Vagina (tissue), 2 donors: ENCODE measurements at regions not wholly inside any gene's neighbourhood (a gene's known extent, or its start where the extent isn't known, plus 50 kb on each side); places are given as distances from the start of the nearest gene placed in this dataset.

Experiments used
- DNase-seq, 2 donors: peaks; one replicate each; pipeline ENCODE4 v3.0.0-alpha.2; 2017; ENCODE audit errors: extremely low spot score in 2 of 2
- H3K27ac ChIP-seq: fragments of 200-600 bp; sonication (generic); one replicate; pipeline ENCODE4 v1.5.1; 2019
- H3K27me3 ChIP-seq: fragments of 200-600 bp; sonication (generic); one replicate; pipeline ENCODE4 v1.5.1; 2019
- H3K36me3 ChIP-seq, 2 donors: fragments of 200-600 bp; sonication (generic); one replicate each; pipeline ENCODE4 v1.5.1; 2017 to 2019
- H3K4me1 ChIP-seq: fragments of 200-600 bp; sonication (generic); one replicate; pipeline ENCODE4 v1.5.1; 2019
- H3K4me3 ChIP-seq, 2 donors: fragments of 200-600 bp; sonication (generic); 1 replicate in 1 of 2; 2 replicates in 1 of 2; pipeline ENCODE4 v1.5.1; 2016 to 2019
- H3K9me3 ChIP-seq: fragments of 200-600 bp; sonication (generic); one replicate; pipeline ENCODE4 v1.5.1; 2019
- POLR2A ChIP-seq, 2 donors: fragments of 450-650 bp; IDR thresholded peaks; one replicate each; pipeline ENCODE4 v1.6.1; 2017; ENCODE audit warnings: antibody characterized with exemption in 2 of 2, mild to moderate bottlenecking in 2 of 2, moderate library complexity in 2 of 2
- POLR2AphosphoS5 ChIP-seq, 2 donors: sonication (generic); formaldehyde crosslinking; IDR thresholded peaks; one replicate each; pipeline ENCODE4 v1.9.0; 2017; ENCODE audit warnings: antibody characterized with exemption in 2 of 2, mild to moderate bottlenecking in 2 of 2, low read depth in 1 of 2; ENCODE audit not compliant: insufficient read depth in 1 of 2
- intact Hi-C: fragments of 100-400 bp; cut with DNase I; formaldehyde crosslinking; loops from one replicate; pipeline ENCODE4 v1.15.1; 2023
- TF ChIP-seq, protein P1 (sequence below), 3 experiments: fragments of 450-650 bp in 2 of 3; fragments of 200-600 bp in 1 of 3; sonication (generic) in 1 of 3; IDR thresholded peaks; one replicate each; pipeline ENCODE4 v1.5.1; 2017 to 2019; ENCODE audit warnings: antibody characterized with exemption in 3 of 3, mild to moderate bottlenecking in 2 of 3, moderate library complexity in 2 of 3

GRCh38 chr10:131657318-131657984 lies 243.4 kb upstream of the PPP2R2D start:
- no peaks in the 10 kb centered on the region for H3K4me1 ChIP-seq
- no peak for DNase-seq
- intact Hi-C loops: no loop called here
- TF ChIP-seq, protein P1, sequence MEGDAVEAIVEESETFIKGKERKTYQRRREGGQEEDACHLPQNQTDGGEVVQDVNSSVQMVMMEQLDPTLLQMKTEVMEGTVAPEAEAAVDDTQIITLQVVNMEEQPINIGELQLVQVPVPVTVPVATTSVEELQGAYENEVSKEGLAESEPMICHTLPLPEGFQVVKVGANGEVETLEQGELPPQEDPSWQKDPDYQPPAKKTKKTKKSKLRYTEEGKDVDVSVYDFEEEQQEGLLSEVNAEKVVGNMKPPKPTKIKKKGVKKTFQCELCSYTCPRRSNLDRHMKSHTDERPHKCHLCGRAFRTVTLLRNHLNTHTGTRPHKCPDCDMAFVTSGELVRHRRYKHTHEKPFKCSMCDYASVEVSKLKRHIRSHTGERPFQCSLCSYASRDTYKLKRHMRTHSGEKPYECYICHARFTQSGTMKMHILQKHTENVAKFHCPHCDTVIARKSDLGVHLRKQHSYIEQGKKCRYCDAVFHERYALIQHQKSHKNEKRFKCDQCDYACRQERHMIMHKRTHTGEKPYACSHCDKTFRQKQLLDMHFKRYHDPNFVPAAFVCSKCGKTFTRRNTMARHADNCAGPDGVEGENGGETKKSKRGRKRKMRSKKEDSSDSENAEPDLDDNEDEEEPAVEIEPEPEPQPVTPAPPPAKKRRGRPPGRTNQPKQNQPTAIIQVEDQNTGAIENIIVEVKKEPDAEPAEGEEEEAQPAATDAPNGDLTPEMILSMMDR (IDR thresholded peaks at IDR 0.05): no peak
- no peak for TF ChIP-seq POLR2A (IDR thresholded peaks at IDR 0.05)
- H3K36me3 ChIP-seq: no peaks in the 10 kb centered on the region
- H3K4me3 ChIP-seq: no peak overlapping the region
- no peaks in the 10 kb centered on the region for H3K9me3 ChIP-seq
- no peaks in the 10 kb centered on the region for H3K27me3 ChIP-seq
- no peak overlapping the region for H3K27ac ChIP-seq

- Histone ChIP-seq H3K27me3 (no peaks in the 10 kb centered on the region), H3K27ac (no peak overlapping the region), H3K4me1 (no peaks in the 10 kb centered on the region), H3K9me3 (no peaks in the 10 kb centered on the region), H3K4me3 (no peak overlapping the region), H3K36me3 (no peaks in the 10 kb centered on the region)
- TF ChIP-seq, protein P1 (IDR thresholded peaks at IDR 0.05): no peak
- TF ChIP-seq POLR2AphosphoS5 (IDR thresholded peaks at IDR 0.05; ENCODE audit: insufficient read depth in 1 of 2, low read depth in 1 of 2) (no peak), POLR2A (IDR thresholded peaks at IDR 0.05) (no peak)
- no peak for DNase-seq
- intact Hi-C loops: no loop called here
Observed at GRCh38 chr10:131657985-131658330, 242.8 kb upstream of the PPP2R2D start.

GRCh38 chr10:131658476-131659110 lies 242.2 kb upstream of the PPP2R2D start:
- DNase-seq: no peak
- intact Hi-C loops: no loop called here
- H3K4me3 ChIP-seq: no peak overlapping the region
- H3K9me3 ChIP-seq: no peaks in the 10 kb centered on the region
- no peak overlapping the region for H3K27ac ChIP-seq
- H3K36me3 ChIP-seq: no peaks in the 10 kb centered on the region
- no peak for TF ChIP-seq POLR2A (IDR thresholded peaks at IDR 0.05)
- no peak for TF ChIP-seq POLR2AphosphoS5 (IDR thresholded peaks at IDR 0.05; ENCODE audit: insufficient read depth in 1 of 2, low read depth in 1 of 2)
- TF ChIP-seq, protein P1 (IDR thresholded peaks at IDR 0.05): no peak
- H3K4me1 ChIP-seq: no peaks in the 10 kb centered on the region
- H3K27me3 ChIP-seq: no peaks in the 10 kb centered on the region

- H3K36me3 ChIP-seq: no peaks in the 10 kb centered on the region
- TF ChIP-seq POLR2AphosphoS5 (IDR thresholded peaks at IDR 0.05; ENCODE audit: insufficient read depth in 1 of 2, low read depth in 1 of 2) (no peak), POLR2A (IDR thresholded peaks at IDR 0.05) (no peak)
- TF ChIP-seq, protein P1 (IDR thresholded peaks at IDR 0.05): no peak
- H3K27me3 ChIP-seq: no peaks in the 10 kb centered on the region
- no peaks in the 10 kb centered on the region for H3K4me1 ChIP-seq
- no peaks in the 10 kb centered on the region for H3K9me3 ChIP-seq
- no peak for DNase-seq
- H3K4me3 ChIP-seq: no peak overlapping the region
- intact Hi-C loops: no loop called here
- H3K27ac ChIP-seq: no peak overlapping the region
Observed at GRCh38 chr10:131660427-131660826, 240.4 kb upstream of the PPP2R2D start.

DNA sequence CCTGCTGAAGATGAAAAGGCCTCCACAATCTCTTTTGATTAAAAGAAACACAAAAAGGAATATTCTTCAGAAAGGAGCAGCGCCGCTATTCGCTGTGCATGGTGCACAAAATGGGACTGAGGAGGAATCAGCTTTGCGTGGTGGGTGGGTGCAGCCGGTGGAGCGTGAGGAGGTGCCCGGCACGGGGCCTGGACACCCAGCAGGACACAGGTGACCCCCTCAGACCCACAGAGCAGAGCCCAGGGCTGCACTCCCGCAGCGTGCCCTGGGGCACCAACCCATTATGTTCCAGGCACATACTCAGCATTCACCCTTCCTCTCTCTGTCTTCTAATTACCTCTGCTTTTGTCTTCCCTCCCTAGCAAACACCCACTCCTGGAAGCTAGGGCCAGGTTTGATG lies 238.0 kb upstream of the PPP2R2D start:
- no peaks in the 10 kb centered on the region for H3K36me3 ChIP-seq
- no peaks in the 10 kb centered on the region for H3K9me3 ChIP-seq
- no peak overlapping the region for H3K27ac ChIP-seq
- no peaks in the 10 kb centered on the region for H3K27me3 ChIP-seq
- no peak for DNase-seq
- TF ChIP-seq POLR2AphosphoS5 (IDR thresholded peaks at IDR 0.05; ENCODE audit: insufficient read depth in 1 of 2, low read depth in 1 of 2) (no peak), POLR2A (IDR thresholded peaks at IDR 0.05) (no peak)
- TF ChIP-seq, protein P1 (IDR thresholded peaks at IDR 0.05): no peak
- no peak overlapping the region for H3K4me3 ChIP-seq
- intact Hi-C loops: no loop called here
- H3K4me1 ChIP-seq: no peaks in the 10 kb centered on the region
